IPS-20b (cell line): ENCODE measurements at regions not wholly inside any gene's neighbourhood (a gene's known extent, or its start where the extent isn't known, plus 50 kb on each side); places are given as distances from the start of the nearest gene placed in this dataset.

Experiments used
- H3K27ac ChIP-seq: one replicate; pipeline ENCODE4 v1.5.1; 2013; ENCODE audit warnings: low read length
- H3K27me3 ChIP-seq: 2 replicates; pipeline ENCODE4 v1.6.1; 2013; ENCODE audit warnings: mild to moderate bottlenecking, low read length, inconsistent platforms; ENCODE audit not compliant: insufficient read depth
- H3K36me3 ChIP-seq: 2 replicates; pipeline ENCODE4 v1.6.1; 2013; ENCODE audit warnings: low read depth, mild to moderate bottlenecking, inconsistent platforms, low read length, moderate library complexity; ENCODE audit not compliant: insufficient read depth
- H3K4me1 ChIP-seq: 2 replicates; pipeline ENCODE4 v1.6.1; 2013; ENCODE audit warnings: mild to moderate bottlenecking, control low read depth, inconsistent platforms, low read length, moderate library complexity; ENCODE audit not compliant: insufficient read depth
- H3K4me3 ChIP-seq: 2 replicates; pipeline ENCODE4 v1.5.1; 2013; ENCODE audit warnings: mild to moderate bottlenecking, low read length, inconsistent platforms
- H3K9ac ChIP-seq: 2 replicates; pipeline ENCODE4 v1.6.1; 2013; ENCODE audit warnings: low read depth, mild to moderate bottlenecking, inconsistent platforms, low read length, moderate library complexity
- H3K9me3 ChIP-seq: 2 replicates; pipeline ENCODE4 v1.6.1; 2013; ENCODE audit warnings: mild to moderate bottlenecking, low read depth, low read length, inconsistent platforms; ENCODE audit not compliant: insufficient read depth

DNA sequence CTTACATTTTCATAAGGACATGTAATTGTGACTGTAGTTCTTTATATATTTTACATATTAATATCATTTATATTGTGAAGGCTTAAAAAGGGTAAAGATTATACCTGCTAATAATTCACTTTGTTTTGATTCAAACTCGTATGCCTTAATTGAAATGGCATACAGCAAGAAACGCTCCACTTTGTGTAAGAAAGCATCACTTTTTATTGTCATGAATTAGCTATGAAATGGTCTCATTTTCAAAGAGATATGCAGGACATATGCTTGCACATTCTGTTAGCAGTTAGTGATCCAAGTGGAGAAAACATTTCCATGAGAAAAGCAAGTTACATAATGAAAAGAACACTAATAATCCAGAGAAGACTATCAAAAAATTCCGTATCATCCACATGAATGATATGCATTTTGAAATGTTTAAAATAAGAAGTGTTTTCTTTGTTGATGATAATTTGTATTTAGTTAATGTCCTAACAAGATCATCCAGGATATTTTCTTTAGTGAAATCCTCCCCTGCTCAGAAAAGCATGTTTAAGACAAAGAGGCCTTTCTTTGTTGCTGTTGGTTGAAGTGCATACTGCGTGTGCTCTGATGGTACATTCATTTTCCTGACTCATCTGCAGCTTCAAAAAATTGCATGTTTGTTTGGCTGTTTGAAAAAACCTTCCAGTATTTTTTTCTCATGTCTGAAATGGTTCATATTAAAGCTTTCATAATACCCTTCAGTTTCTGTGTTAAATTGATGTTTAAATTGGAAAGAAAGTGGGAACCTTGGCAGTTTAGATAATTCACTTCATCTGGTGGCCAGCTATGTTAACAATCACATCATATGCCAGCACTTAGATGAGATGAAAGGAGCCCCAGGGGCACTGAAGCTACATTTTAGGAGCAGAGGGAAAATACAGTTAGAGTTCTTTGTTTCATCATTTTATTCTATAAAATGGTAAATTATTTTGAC lies 242.2 kb downstream of the CSNK1G3 start:
- no peaks in the 10 kb centered on the region for H3K27me3 ChIP-seq
- no peaks in the 10 kb centered on the region for H3K36me3 ChIP-seq
- no peak overlapping the region for H3K27ac ChIP-seq
- H3K4me1 ChIP-seq = peaks cover 20% of the 10 kb centered on the region
- no peak overlapping the region for H3K4me3 ChIP-seq
- no peak overlapping the region for H3K9ac ChIP-seq
- H3K9me3 ChIP-seq = no peaks in the 10 kb centered on the region

DNA sequence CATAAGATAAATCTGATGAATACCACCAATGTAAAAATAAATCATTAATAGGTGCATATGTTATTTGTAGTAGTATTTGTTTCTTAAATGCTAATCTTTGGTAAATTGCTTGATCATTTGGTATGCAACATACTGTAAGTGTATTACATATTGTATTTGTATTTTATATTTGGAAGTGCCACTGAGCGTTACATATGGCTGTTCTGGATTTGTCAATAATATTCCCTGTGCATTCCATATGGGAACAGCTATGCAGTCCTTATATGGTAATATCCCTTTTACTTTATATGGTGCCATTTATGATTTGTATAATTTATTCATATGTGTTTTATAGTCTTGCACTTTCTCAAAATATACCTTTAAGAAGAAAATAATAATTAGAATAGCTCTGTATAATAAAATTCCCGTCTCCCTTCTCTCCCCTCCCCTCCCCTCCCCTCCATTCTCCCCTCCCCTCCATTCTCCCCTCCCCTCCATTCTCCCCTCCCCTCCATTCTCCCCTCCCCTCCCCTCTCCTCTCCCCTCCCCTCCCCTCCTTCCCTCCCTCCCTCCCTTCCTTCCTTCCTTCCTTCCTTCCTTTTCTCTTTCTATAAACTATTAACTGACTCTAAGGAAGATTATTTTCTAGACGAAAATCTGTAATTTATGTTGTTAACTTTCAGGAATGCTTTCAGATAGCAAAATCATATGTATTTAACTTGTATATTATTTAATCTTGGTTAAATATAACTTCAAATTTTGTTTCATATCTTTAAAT lies 241.4 kb downstream of the CSNK1G3 start:
- Histone ChIP-seq H3K4me1 (peaks cover 20% of the 10 kb centered on the region), H3K9ac (no peak overlapping the region), H3K4me3 (no peak overlapping the region), H3K9me3 (no peaks in the 10 kb centered on the region), H3K36me3 (no peaks in the 10 kb centered on the region), H3K27ac (no peak overlapping the region), H3K27me3 (no peaks in the 10 kb centered on the region)

DNA sequence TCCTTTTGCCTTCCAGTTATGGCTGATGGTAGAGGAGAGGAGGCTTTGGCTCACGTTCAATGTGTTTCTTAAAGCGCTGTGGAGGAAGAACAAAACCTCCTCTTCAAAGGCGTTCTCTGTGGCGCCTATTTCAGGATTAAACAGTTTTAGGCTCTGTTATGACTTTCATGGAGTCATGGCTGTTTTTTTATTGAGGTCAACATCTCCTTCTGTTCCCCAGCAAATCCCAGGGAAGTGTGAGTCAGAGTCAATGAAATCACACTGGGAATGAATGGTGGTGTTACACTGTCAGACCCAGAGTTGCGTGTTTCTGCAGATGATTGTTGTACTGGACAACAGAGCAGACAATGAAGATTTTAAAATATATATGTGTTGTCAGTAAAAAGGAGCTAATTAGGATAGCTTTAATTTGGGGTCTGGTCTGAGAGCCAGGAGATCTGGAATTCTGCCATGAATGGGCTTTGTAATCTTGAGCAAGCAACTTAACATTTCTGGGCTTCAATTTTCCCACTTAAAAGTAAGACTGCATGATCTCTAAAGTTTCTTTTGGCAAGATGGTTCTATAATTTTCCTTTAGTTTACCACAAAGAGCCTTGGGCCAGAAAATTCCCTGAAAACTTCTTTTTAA lies 240.7 kb downstream of the CSNK1G3 start:
- Histone ChIP-seq H3K9me3 (no peaks in the 10 kb centered on the region), H3K27me3 (no peaks in the 10 kb centered on the region), H3K9ac (no peak overlapping the region), H3K27ac (no peak overlapping the region), H3K4me1 (peaks cover 20% of the 10 kb centered on the region), H3K36me3 (no peaks in the 10 kb centered on the region), H3K4me3 (no peak overlapping the region)

DNA sequence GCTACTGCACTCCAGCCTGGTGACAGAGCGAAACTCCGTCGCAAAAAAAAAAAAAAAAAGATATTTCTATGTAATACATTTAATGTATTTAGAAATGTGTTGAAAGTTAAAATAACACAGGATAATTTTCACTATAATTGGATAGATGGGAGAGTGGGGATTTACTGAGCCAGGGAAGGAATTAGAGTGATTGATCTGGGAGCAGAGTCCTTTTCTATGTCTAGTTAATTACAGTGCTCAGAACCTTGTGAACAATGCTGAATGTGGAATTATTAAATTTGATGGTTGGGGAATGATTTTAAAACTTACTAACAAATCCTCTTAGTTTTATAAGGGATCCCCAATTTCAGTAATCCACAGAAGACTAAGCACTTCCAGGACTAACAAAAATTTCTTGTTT lies 239.7 kb downstream of the CSNK1G3 start:
- Histone ChIP-seq H3K9ac (no peak overlapping the region), H3K36me3 (no peaks in the 10 kb centered on the region), H3K4me1 (peaks cover 20% of the 10 kb centered on the region), H3K9me3 (no peaks in the 10 kb centered on the region), H3K4me3 (no peak overlapping the region), H3K27me3 (no peaks in the 10 kb centered on the region), H3K27ac (no peak overlapping the region)

DNA sequence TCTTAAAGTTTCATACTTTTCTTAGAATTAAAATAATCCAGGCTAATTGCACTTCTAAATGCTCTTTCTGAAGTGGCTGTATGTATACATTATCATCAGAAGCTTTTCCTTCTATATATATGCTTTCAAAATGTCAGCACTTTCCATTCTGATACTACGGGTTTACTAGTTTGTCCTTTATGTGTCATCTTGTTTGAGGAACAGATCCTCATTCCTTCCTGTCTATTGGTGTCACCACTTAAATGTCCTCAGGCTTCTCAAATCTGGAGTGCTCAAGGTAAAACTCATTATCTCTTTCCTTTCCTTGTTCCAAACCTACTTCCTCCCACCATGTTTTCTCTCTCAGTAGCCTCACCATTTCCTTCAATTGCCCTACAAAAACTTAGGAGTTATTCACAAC lies 236.3 kb downstream of the CSNK1G3 start:
- Histone ChIP-seq H3K4me3 (no peak overlapping the region), H3K9ac (no peak overlapping the region), H3K36me3 (no peaks in the 10 kb centered on the region), H3K27me3 (no peaks in the 10 kb centered on the region), H3K4me1 (peaks cover 13% of the 10 kb centered on the region; the same call in 1 of the 2 replicates), H3K9me3 (no peaks in the 10 kb centered on the region), H3K27ac (no peak overlapping the region)

DNA sequence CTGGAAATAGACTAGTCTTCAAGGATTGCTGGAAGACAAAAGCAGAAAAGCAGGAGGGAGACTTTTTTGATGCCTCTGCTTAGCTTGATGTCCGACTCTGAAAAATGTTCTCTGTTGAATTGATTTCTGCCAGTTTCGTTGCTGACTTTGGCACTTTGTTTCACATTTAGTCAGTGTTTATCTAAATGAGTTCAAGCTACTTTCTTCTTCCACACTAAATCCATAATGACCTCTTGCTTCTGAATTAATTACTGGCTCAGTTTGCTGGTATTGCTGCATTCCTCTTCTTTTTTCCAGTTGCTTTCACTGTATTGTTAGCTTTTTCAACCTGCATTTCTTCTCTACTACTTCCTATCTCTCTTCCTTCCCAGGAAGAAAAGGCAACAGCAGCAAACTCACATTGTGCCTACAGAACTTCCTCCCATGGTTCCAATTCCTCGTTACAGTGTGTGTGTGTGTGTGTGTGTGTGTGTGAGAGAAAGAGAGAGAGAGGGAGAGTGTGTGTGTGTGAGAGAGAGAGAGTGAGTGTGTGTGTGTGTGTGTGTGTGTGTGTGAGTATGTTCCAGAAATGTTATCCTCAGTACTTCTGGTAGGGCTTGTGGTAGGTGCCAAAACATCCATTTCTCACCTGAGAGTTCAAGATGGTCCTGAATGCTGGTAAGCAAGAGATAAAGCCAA lies 234.8 kb downstream of the CSNK1G3 start:
- H3K4me3 ChIP-seq = no peak overlapping the region
- H3K27ac ChIP-seq = no peak overlapping the region
- H3K36me3 ChIP-seq = no peaks in the 10 kb centered on the region
- no peaks in the 10 kb centered on the region for H3K9me3 ChIP-seq
- peaks cover 13% of the 10 kb centered on the region; the same call in 1 of the 2 replicates for H3K4me1 ChIP-seq
- no peaks in the 10 kb centered on the region for H3K27me3 ChIP-seq
- H3K9ac ChIP-seq = no peak overlapping the region

DNA sequence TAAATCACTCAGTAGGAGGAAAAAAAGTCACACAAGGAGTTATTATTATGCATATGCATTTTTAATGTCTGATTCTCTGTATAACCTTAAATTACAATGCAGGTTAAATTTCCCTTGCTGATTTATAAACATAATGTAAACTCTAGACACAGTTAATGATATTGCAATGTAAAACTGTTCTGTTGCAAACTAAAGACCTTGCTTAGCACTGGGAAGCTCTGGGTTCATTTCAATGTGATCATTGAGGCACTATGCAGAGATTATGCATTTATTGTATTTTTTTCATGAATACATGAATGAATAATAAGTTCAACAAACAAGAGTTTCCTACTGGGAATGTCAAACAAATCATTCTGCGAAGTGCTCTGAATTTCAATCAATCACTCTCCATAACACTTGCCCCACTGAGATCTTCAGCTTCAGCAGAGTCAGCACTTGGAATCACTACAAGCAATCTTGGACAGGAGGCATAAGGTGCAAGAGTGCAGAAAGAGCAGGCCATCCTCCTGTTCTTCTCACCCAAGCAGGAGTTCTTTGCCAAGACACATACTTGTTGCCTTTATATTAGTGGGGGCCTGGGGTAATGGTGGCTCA lies 232.1 kb downstream of the CSNK1G3 start:
- Histone ChIP-seq H3K9ac (no peak overlapping the region), H3K4me1 (peaks cover 13% of the 10 kb centered on the region; the same call in 1 of the 2 replicates), H3K27ac (no peak overlapping the region), H3K9me3 (no peaks in the 10 kb centered on the region), H3K36me3 (no peaks in the 10 kb centered on the region), H3K27me3 (no peaks in the 10 kb centered on the region), H3K4me3 (no peak overlapping the region)

DNA sequence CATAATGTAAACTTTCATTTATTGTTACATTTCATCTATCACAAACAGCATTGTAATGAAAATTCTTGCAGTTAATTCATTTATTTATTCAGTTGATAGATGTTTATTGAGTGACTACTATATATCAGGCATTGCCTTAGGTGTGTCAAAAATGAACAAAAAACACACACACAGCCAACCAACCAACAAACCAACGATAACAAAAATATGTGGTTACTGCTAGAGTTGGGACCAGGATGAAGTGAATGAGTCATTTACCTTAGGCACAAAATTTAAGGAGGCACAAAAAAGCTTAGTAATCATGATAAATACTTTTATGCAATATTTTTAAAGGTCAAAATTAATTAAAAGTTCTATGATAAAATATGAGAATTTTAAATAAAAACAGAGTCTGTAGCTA lies 223.4 kb downstream of the CSNK1G3 start:
- Histone ChIP-seq H3K36me3 (no peaks in the 10 kb centered on the region), H3K27me3 (no peaks in the 10 kb centered on the region), H3K4me3 (no peak overlapping the region), H3K9ac (no peak overlapping the region), H3K27ac (no peak overlapping the region), H3K9me3 (peaks cover 38% of the 10 kb centered on the region), H3K4me1 (no peaks in the 10 kb centered on the region)

DNA sequence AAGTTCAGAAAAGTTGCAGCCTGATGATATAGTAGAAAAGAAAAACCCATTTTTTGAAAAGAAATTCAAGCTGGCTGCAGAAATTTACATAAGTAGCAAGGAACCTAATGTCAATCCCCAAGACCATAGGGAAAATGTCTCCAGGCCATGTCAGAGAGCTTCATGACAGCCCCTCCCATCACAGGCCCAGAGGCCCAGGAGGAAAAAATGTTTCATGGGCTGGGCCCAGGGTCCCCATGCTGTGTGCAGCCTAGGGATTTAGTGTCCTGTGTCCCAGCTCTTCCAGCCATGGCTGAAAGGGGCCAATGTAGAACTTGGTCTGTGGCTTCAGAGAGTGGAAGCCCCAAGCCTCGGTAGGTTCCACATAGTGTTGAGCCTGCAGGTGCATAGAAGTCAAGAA lies 220.3 kb downstream of the CSNK1G3 start:
- peaks cover 39% of the 10 kb centered on the region for H3K9me3 ChIP-seq
- no peak overlapping the region for H3K27ac ChIP-seq
- no peak overlapping the region for H3K4me3 ChIP-seq
- H3K27me3 ChIP-seq = no peaks in the 10 kb centered on the region
- no peaks in the 10 kb centered on the region for H3K4me1 ChIP-seq
- no peak overlapping the region for H3K9ac ChIP-seq
- H3K36me3 ChIP-seq = no peaks in the 10 kb centered on the region

DNA sequence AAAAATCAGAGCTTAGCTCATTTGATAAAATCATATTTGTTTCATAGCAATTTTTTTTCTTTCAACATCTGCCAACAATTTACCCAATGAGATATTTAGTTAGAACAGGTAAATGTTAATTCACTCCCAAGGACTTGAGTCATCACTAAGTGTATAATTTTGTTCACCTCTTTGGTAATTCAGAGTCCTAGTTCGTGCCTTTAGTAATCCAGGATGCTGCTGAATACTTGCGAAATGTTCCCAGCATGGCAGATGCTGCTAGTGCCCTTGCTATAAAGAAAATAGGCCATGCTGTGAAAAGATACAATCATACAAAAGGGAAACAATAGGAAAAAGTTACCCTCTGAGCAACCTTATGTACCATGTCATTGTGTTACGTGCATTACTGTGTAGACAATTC lies 210.5 kb downstream of the CSNK1G3 start:
- Histone ChIP-seq H3K9ac (no peak overlapping the region), H3K9me3 (no peaks in the 10 kb centered on the region), H3K4me1 (no peaks in the 10 kb centered on the region), H3K36me3 (no peaks in the 10 kb centered on the region), H3K27ac (no peak overlapping the region), H3K4me3 (no peak overlapping the region), H3K27me3 (no peaks in the 10 kb centered on the region)

DNA sequence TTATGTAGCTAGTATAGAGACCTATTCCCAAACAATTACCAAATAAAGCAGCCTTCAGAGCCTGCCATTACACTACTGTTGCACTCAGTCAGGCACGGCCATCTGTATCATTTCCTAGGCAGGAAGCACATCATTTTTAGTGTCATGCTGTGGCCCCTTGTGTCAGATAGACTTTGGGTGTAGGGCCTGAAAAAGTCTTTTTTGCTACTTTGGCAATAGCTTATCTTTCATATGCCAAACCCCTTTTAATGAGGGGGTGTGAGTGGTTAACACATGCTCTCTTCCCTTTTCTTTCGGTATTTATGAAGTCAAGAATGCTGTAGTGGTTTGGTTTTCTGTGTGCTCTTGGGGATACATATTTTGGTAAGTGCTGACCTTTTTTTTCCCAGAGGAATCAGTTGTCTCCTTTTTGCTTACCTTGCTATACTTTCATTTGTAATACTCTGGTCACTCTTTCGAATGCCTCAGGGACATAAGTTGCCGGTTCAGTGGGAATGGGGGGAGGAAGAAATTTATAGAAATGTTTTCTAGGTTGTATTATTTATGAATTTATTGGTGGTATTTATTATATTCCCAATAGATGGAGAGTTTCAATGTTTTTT lies 209.8 kb downstream of the CSNK1G3 start:
- no peaks in the 10 kb centered on the region for H3K36me3 ChIP-seq
- H3K27ac ChIP-seq = no peak overlapping the region
- no peak overlapping the region for H3K4me3 ChIP-seq
- H3K9me3 ChIP-seq = no peaks in the 10 kb centered on the region
- no peaks in the 10 kb centered on the region for H3K4me1 ChIP-seq
- H3K9ac ChIP-seq = no peak overlapping the region
- no peaks in the 10 kb centered on the region for H3K27me3 ChIP-seq
